Upper lobe of left lung (tissue), 4 donors: ENCODE measurements at regions not wholly inside any gene's neighbourhood (a gene's known extent, or its start where the extent isn't known, plus 50 kb on each side); places are given as distances from the start of the nearest gene placed in this dataset.

Experiments used
- CTCF ChIP-seq, 6 experiments: fragments of 450-650 bp in 4 of 6; fragments of 200-600 bp in 2 of 6; sonication (generic) in 2 of 6; IDR thresholded peaks; one replicate each; pipeline ENCODE4 v1.5.1; 2016 to 2019; ENCODE audit warnings: antibody characterized with exemption in 6 of 6
- EP300 ChIP-seq, 4 donors: sonication (generic); formaldehyde crosslinking; IDR thresholded peaks; one replicate each; pipeline ENCODE4 v1.5.1; 2017; ENCODE audit warnings: antibody characterized with exemption in 4 of 4, control low read depth in 2 of 4
- POLR2A ChIP-seq, 4 donors: fragments of 450-650 bp; IDR thresholded peaks; one replicate each; pipeline ENCODE4 v1.5.1; 2016 to 2017; ENCODE audit warnings: antibody characterized with exemption in 4 of 4, mild to moderate bottlenecking in 2 of 4
- POLR2AphosphoS5 ChIP-seq, 2 donors: sonication (generic); formaldehyde crosslinking; IDR thresholded peaks; one replicate each; pipeline ENCODE4 v1.5.1; 2017; ENCODE audit warnings: antibody characterized with exemption in 2 of 2

- TF ChIP-seq CTCF (IDR thresholded peaks at IDR 0.05) (no peak), POLR2AphosphoS5 (IDR thresholded peaks at IDR 0.05) (no peak), EP300 (IDR thresholded peaks at IDR 0.05) (no peak), POLR2A (IDR thresholded peaks at IDR 0.05) (no peak)
Observed at GRCh38 chr10:120741396-120741795, 109.8 kb upstream of the WDR11 start.
